WTC11 (cell line): ENCODE measurements at regions not wholly inside any gene's neighbourhood (a gene's known extent, or its start where the extent isn't known, plus 50 kb on each side); places are given as distances from the start of the nearest gene placed in this dataset.

Experiments used
- FOXJ3 ChIP-seq: sonication (generic); formaldehyde crosslinking; IDR thresholded peaks from 2 replicates; pipeline ENCODE4 v1.9.0; 2021; ENCODE audit warnings: missing genetic modification reagents, mild to moderate bottlenecking, borderline replicate concordance
- JUN ChIP-seq: sonication (generic); formaldehyde crosslinking; IDR thresholded peaks from 2 replicates; pipeline ENCODE4 v1.8.0; 2023; ENCODE audit warnings: mild to moderate bottlenecking, missing genetic modification reagents
- MAX ChIP-seq: sonication (generic); formaldehyde crosslinking; IDR thresholded peaks from 2 replicates; pipeline ENCODE4 v1.8.0; 2022; ENCODE audit warnings: mild to moderate bottlenecking, missing genetic modification reagents
- MLX ChIP-seq: sonication (generic); formaldehyde crosslinking; IDR thresholded peaks from 2 replicates; pipeline ENCODE4 v1.8.1; 2023; ENCODE audit warnings: mild to moderate bottlenecking, missing genetic modification reagents, moderate library complexity
- NR1H2 ChIP-seq: sonication (generic); formaldehyde crosslinking; IDR thresholded peaks from 2 replicates; pipeline ENCODE4 v1.9.0; 2021; ENCODE audit warnings: mild to moderate bottlenecking, moderate library complexity, missing genetic modification reagents
- SP1 ChIP-seq: sonication (generic); formaldehyde crosslinking; conservative IDR thresholded peaks from 2 replicates; pipeline ENCODE4 v1.8.1; 2022; ENCODE audit warnings: missing genetic modification reagents
- ZBTB43 ChIP-seq: sonication (generic); formaldehyde crosslinking; IDR thresholded peaks from 2 replicates; pipeline ENCODE4 v1.8.1; 2023; ENCODE audit warnings: mild to moderate bottlenecking, missing genetic modification reagents
- ZNF138 ChIP-seq: sonication (generic); formaldehyde crosslinking; conservative IDR thresholded peaks from 2 replicates; pipeline ENCODE4 v1.8.1; 2022; ENCODE audit warnings: mild to moderate bottlenecking, moderate library complexity, missing genetic modification reagents
- TF ChIP-seq, protein P1 (sequence below): fragments of 200-600 bp; IDR thresholded peaks from 2 replicates; pipeline ENCODE4 v1.8.0; 2022; ENCODE audit warnings: antibody characterized with exemption
- TF ChIP-seq, protein P2 (sequence below): sonication (generic); formaldehyde crosslinking; IDR thresholded peaks from 2 replicates; pipeline ENCODE4 v1.8.0; 2022; ENCODE audit warnings: mild to moderate bottlenecking, missing genetic modification reagents
- TF ChIP-seq, protein P3 (sequence below): sonication (generic); formaldehyde crosslinking; IDR thresholded peaks from 2 replicates; pipeline ENCODE4 v1.8.1; 2023; ENCODE audit warnings: mild to moderate bottlenecking, missing genetic modification reagents, moderate library complexity

- TF ChIP-seq SP1 (CRISPR knock-in tag), result no peak
- TF ChIP-seq MAX (CRISPR knock-in tag), result no peak
- TF ChIP-seq ZBTB43 (CRISPR knock-in tag), result no peak
- TF ChIP-seq JUN (CRISPR knock-in tag), result no peak
- TF ChIP-seq, protein P1, sequence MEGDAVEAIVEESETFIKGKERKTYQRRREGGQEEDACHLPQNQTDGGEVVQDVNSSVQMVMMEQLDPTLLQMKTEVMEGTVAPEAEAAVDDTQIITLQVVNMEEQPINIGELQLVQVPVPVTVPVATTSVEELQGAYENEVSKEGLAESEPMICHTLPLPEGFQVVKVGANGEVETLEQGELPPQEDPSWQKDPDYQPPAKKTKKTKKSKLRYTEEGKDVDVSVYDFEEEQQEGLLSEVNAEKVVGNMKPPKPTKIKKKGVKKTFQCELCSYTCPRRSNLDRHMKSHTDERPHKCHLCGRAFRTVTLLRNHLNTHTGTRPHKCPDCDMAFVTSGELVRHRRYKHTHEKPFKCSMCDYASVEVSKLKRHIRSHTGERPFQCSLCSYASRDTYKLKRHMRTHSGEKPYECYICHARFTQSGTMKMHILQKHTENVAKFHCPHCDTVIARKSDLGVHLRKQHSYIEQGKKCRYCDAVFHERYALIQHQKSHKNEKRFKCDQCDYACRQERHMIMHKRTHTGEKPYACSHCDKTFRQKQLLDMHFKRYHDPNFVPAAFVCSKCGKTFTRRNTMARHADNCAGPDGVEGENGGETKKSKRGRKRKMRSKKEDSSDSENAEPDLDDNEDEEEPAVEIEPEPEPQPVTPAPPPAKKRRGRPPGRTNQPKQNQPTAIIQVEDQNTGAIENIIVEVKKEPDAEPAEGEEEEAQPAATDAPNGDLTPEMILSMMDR, result no peak
- TF ChIP-seq, protein P2, sequence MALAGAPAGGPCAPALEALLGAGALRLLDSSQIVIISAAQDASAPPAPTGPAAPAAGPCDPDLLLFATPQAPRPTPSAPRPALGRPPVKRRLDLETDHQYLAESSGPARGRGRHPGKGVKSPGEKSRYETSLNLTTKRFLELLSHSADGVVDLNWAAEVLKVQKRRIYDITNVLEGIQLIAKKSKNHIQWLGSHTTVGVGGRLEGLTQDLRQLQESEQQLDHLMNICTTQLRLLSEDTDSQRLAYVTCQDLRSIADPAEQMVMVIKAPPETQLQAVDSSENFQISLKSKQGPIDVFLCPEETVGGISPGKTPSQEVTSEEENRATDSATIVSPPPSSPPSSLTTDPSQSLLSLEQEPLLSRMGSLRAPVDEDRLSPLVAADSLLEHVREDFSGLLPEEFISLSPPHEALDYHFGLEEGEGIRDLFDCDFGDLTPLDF (CRISPR knock-in tag), result no peak
- TF ChIP-seq NR1H2 (CRISPR knock-in tag), result no peak
- no peak for TF ChIP-seq FOXJ3 (CRISPR knock-in tag)
- no peak for TF ChIP-seq ZNF138 (CRISPR knock-in tag)
- no peak for TF ChIP-seq MLX
- TF ChIP-seq, protein P3, sequence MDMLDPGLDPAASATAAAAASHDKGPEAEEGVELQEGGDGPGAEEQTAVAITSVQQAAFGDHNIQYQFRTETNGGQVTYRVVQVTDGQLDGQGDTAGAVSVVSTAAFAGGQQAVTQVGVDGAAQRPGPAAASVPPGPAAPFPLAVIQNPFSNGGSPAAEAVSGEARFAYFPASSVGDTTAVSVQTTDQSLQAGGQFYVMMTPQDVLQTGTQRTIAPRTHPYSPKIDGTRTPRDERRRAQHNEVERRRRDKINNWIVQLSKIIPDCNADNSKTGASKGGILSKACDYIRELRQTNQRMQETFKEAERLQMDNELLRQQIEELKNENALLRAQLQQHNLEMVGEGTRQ (CRISPR knock-in tag), result no peak
Observed at GRCh38 chr7:106442476-106442875, 157.7 kb upstream of the NAMPT start.
